HG02885 (cell line): ENCODE measurements at regions not wholly inside any gene's neighbourhood (a gene's known extent, or its start where the extent isn't known, plus 50 kb on each side); places are given as distances from the start of the nearest gene placed in this dataset.
A peak's percentile ranks its signal among the peaks of the same experiment; 100 is the strongest.

Experiments used
- ATAC-seq: cut with Tn5 transposase; IDR thresholded peaks from one replicate; pipeline ENCODE4 v1.9.1; 2021; ENCODE audit warnings: mild to moderate bottlenecking; ENCODE audit not compliant: unreplicated experiment, poor library complexity

DNA sequence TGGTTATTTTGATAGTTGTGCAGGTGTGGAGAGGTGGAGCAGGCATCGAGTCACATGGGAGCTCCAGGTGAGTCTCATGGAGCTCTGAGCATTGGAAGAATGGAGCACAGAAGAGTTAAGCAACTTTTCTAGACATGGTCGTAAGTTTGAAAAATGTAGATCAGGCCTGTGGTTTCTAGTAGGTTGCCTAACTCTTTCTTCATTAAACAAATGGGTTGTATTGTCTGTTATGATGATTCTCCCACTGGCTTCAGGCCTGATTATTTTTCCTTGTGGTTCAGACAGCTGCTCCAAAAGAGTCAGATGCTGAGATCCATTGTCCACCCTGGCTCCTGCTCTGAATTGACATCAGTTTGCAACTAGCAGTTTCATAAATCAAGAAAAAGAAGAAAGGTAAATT, 80.3 kb upstream of the RPS23 start:
- no peak for ATAC-seq

DNA sequence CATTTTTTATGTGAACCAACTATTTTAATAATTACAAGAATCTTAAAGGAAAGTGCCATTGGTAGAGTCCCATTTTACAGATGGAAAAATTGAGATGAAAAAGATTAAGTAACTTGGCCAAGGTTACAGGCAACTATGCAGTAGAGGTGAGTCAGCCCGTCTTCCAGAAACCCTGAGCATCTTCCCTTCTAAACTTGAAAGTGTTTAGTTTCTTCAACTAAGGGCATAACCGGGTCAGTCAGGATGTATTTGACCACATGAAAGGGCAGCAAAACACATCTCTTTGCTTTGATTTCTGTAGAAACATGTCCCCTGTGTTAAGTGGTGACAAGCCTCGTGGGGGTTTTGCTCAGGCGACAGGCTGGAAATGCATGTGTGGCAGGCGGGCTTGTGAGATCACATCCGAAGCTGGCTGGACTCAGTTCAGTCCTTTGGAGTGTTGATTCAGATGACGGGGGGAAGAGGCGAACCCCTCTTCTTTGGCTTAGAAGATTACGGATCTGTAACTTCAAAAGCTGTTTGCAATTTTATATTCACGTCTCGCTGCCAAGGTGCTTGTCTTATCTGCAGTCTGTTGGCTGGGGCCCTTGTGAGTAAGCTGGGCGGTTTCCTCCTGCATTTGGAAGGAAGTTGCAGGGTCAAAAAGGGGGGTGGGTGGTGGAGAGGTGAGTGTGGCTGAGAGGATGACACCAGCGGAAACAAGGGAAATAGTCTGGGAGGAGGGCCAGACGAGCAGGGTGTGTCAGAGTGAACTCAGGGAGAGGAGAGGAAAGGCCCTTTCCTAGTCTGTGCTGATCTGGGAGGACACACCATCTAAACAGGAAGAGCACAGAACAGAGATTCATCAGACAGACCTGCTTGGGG, 78.9 kb upstream of the RPS23 start:
- ATAC-seq, result peak; percentile 67

DNA sequence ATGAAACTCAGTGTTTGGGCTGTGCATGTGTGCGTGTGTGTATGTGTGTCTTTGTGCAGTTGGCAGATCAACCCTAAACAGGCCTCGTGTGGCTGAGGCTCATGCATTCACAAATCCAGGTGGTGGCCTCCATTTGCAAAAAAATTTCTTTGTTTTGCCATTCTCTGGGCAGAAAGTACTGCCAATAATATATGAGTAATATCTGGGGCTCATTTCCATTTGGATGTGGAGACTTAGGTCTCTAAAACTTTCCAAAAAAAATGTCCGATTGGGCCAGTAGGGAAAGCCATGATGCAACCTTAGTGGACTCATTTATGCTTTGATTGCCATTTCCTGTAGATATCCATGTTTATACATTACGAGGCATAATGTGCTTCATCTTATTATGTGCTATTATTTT, 77.9 kb upstream of the RPS23 start:
- ATAC-seq, result no peak

DNA sequence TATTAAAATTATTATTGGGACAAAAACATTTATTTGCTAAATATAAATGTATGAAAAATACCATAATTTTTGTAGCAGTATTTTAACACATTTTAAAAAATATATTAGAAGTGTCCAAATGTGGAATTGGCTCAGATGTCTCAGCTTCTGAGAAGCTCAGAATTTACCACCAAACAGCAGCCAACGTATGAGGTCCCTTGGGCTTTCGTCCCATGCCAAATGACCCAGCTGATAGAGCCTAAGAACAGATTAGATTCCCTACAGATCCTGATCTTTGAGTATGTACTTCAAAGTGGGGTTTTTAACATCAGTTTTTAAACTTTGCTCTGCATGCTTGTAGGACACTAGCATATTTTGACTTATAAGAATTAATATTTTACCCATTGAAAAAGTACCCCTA, 77.3 kb upstream of the RPS23 start:
- no peak for ATAC-seq

DNA sequence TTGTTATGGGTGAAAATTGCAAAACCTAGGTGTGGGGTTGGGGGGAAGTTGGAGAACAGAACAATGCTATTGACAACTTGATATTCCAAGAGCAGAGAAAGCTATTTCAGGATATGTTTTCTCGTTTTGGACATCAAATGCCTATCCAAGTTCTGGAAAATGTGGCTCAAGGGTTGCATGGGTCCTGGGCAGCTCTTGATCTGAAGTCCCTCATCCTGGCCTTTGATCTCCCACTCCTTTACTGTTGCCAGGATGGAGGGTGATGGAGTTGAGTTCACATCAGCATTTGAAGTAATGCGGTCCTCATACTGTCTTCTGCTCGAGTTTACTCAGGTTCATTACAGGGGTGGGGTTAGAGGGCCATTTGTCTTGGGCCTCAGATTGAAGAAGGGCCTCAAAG, 76.9 kb upstream of the RPS23 start:
- no peak for ATAC-seq

DNA sequence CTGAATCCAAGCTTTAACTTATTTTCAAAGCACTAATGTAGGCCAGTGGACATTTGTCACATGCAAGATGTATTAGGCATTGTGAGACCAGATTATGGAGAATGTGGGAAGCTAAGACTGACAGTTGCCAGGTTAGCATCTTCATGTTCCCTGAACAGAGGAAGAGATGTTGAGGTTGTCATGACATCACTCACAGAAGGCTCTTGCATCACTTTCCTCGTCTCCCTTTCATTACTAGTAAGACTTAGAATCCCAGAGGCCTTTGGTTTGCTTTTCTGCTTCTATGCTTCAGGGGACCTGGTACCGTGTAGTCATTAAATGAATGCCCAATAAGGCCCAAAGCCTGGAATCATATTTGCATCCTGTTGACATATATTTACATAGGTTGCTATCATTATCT, 76.4 kb upstream of the RPS23 start:
- no peak for ATAC-seq

DNA sequence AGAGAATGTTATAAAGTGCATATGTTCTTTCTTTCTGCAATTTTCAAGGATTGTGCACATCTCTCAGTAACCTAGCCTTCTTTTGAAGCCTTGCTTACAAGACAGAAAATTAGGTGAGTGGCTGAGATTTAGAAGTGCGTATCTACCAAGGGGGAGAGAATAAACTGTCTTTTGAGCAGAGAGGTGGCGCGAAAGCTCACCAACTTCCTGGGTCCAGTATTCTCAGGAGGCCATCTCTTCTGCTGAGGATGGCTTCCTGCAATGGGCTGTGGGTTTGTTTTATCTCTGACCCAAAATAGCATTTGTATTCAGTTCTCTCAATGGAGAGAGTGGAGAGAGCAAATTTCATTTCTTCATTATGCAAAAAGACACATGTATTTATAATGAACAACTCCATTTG, 75.4 kb upstream of the RPS23 start:
- ATAC-seq, result no peak

DNA sequence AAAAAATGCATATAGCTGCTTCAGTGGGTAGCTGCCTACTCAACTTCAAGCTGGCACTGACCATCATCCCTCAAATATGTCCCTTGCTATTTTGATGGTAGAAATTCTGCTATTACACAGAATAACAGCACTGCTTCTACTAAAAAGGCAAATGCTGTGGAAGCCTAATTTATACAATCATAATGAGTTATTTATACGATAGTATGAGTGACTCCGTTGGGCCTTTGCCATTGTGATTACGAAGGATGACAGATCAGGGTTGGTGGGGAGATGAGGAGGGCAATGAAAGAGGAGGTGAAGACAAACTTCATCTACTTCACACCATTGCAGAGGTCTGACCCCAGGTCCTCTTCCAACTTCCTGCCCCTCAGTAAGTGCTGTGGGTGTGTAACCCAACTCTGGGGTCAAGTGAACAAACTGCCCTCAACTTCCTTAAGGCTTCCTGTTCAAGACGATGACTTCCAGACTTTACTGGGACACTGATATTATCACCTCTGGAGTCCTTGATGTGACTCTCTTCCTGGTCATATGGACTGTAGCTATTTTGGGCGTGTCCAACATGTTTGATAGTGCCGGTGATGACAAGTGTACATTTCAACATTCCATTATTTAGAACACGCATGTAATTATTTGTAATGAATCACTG, 74.1 kb upstream of the RPS23 start:
- ATAC-seq, result no peak

DNA sequence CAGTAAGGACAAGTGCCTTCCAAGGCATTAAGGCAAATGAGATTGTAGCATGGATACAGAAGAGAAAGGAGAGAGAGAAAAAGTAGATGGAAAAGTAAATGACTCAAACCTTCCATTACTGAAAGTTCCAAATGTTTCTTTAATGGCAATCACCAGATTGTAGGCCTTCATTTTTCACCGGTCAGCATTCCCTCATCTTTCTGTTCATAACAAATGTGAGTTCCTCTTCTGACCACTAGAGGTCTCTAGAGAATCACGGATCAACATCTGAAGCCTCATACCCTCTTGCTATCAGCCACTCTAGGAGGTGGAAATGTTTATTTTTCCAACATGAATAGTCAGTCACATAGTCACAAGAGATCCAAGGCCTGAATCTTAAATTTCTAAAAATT, 73.6 kb upstream of the RPS23 start:
- ATAC-seq, result peak; percentile 89

DNA sequence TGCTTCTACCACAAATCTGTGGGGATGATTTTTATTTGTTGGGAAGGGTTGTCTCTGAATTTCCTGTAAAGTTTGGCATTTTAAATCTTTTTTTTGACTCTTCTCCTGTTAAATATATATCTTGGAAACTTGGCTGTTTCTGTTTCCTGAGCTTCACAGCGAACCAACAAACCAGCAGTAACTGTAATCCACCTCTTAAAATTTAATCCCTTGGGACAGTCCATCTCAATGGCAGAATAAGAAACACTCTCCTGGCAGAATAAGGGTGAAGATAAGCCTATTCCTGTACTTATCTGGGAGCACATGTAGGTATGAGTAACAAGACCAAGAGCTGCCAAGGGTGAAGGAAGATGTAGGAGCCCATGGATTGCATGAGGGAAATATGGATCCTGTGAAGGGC, 73.1 kb upstream of the RPS23 start:
- ATAC-seq, result no peak

DNA sequence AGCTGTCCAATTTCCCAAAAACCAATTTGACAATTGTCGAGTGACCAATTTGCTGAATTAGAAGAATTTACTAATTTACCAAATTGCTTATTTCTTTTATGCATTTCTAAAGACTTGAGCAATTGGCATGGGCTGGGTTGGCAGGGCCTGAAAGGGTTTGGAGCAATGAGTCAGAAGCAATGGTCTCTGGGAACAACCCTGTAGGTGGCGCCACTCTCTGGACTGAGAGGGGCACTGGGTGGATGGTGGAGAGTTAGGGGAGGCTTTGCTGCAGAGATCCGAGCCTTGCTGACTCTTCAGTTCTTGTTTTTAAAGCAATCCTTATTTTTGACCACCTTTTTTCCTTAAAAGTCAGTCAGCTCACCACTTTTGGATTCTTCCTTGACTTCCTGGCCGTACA, 71.5 kb upstream of the RPS23 start:
- no peak for ATAC-seq

DNA sequence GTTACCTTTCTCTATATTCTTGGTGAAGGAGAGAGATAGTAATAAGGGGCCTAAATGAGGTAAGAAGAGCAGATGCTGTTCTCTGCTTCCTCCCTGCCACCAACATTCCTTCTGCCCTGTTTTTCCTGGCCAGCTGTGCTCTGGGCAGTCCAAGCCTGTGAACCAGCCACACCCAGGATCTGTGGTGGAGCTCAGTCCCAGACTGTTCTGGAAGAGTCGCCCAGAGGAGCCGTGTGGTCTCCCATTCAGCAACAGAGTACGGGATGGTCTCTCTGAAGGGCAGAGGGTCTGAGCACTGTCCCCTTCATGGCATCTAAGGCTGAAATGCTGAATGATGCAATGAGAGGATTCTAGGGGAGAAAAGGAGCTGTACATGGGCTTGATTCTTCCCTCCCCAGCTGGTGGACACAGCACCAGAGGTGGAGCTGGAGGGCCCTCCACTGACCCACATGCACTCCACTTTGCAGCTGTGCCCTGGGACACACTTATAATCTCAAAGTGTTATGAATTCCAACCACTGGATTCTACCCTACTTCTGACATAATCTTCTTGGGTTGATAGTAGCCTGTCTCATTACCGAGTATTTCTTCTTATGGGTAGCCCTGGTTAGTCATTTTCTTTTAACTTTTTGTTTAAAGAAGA, 70.8 kb upstream of the RPS23 start:
- no peak for ATAC-seq

DNA sequence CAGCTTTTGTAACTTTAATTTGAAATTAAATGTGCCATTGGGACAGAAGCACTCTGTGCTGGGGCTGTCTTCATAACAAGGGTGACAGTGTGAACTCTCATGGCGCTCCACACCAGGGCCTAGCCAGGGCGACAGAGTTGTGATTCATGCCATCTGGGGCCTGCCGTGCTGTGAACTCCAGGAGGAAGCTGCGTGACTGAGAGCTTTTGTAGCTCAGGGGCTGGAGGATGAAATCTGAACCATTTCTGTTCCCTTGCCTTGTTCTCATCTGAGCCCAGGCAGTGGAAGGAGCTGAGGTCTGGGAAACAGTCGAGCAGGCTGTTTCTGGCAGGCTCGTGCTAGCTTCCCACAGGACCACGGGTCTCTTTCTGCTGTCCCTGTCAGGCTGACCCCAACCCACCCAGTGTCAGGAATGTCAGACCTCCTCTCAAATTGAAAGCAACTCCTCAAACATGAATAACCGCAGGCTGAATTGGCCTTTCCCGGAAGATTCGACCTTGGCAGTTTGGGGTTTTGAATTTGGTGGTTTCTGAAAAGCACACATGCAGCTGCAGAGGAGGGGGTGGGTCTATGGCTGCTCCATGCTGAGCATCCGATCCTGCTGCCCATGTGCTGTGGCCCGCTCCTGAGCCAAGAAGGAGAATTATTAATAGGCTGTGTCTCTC, 69.2 kb upstream of the RPS23 start:
- ATAC-seq, result no peak

DNA sequence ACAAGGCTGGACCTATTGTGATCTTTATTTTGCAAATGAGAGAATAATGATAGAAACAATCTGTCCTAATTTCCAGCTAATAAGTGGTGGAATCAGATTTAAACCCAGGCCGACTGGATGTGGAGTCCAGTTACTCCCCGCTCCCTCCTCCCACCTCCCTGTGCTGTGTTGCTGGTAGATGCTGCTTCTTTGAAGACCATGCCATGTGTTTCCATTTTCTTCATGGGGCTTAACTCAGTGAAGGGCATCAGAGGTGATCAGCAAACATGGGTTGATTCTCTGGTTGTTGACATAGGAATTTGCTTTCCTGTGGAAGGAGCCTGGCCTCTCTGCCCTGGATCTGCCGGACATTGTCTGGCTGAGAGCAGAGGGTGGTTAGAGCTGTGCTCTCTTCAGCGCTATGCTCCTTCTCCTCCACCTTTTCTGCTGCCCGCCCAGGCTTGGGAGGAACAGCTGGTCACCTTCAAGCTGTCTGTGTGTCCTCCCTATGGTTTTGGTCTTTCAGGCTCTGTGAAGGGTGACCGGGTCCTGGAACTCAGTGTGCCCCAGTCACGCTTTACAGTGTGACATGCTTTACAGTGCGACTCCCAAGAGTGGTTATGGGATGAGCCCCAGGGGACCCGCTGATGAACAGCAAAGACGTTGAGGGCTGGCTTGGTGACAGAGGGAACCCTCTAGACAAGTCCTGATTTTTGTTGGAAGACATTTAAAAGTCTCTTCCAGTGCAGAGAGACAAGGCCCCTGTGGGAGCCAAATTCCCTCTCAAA, 68.4 kb upstream of the RPS23 start:
- ATAC-seq, result no peak

DNA sequence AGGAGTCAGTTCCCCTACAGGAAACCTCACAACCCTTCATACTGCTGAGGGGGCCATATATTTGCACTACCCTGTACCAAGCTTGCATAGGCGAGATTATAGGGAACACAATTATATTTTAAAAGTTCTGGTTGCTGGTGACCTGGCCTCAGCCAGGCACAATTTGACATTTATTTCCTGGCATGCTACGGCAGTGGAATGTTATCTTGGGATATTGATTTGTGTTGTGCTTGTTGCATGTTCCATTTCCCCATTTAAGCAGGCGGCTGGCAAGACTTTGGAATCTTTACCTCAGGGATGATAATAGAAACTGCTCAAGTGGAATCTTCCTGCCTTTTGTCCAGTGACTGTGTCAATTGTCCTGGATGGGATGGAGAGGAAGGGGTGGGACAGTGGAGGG, 67.0 kb upstream of the RPS23 start:
- no peak for ATAC-seq

DNA sequence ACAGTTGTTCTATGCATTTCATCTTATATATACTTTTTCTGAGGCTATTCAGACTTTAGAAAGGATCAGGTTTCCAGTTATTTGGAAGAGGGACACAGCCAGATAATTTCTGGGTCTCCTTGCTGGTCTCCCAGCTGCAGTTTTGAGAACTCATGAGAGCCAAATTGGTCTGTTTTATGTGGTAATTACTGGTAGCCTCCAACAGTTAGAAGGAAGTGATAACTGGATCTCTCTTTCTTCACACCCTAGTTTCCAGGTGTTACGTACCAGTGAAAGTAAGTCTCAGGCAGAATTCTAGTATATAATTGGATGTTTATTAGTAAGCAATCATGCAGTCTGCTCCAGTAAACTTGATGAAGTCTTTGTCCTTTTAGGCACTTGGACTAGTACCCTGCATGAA, 63.2 kb upstream of the RPS23 start:
- no peak for ATAC-seq

DNA sequence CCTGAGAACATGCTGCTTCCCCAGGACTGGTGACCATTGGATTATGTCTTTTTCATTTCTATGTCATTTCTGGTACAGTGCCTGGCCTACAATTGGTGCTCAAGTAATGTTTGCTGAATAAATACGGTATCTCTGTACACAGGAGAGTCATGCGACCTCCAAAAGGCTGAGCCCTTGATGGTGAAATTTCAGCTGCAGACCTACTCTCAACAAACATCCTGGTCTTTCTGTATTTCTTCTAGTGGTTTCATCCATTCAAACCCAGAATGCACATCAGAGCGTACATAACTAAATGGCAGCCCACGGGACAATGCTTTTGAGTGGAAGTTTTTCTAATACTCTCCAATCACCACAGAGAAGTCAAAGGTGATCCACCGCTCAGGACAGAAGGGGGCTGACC, 62.6 kb upstream of the RPS23 start:
- no peak for ATAC-seq

DNA sequence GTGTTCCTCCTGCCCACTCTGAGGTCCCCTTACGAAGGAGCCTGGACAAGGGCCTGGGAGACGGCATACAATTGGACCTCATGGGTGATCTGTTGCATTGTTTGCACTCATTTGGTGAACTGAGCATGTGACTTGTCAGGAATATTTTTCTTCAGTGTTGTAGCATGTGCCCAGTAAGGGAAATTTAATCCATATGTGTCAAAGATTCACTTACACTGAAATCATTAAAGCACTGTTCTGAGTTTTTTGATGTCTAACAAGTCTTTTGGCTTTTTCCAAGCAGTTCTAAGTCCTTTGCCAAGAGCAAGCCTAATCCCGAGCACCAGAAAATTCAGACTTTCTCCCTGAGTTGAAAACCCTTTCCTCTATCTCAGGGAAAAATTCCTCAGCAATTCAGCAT, 61.6 kb upstream of the RPS23 start:
- ATAC-seq, result no peak

DNA sequence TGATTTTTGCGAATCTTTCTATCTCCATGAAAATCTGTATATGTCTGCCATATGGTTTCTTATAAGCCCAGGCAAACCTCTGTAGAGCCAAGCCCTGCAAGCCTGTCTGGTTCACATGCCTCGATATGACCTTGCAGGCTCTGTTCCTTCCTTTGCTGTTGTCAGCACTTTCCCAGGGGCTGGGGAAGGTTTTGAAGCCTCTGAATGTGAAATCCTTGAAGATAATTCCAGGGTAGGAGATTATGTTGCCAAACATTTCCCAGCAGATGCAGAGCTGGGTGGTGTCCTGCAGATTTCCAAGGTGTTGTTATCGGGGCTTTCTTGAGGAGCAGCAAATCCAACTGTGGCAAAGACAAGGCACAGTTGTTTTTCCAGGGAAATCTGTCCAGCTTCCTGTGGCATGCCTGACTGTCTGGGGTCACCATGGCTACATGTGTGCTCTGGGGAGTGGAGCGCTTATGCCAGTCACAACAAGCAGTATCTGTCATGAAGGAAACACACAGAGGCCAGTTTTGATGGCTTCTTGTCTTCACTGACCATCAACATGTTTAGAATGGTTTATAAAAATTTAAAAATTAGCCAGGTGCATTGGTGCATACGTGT, 60.7 kb upstream of the RPS23 start:
- no peak for ATAC-seq

DNA sequence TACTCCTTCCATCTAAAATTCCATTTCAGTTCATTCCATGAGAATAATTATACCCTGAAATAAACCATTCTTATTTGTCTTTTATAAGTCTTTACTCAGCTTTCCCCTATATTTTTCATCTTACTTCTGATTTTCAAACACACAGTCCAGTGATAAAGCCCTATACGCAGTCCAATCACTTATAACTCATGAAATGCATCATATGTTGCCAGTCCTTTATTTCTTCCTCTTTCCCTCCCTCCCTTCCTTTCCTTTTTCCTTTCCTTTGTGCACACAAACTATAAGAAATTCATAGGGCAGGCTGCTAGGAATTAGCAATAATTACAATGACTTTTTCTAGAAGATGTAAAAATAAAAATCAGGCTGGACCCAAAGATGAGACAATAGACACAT, 58.8 kb upstream of the RPS23 start:
- ATAC-seq, result no peak
